ENCODE measurements at regions not wholly inside any gene's neighbourhood (a gene's known extent, or its start where the extent isn't known, plus 50 kb on each side); places are given as distances from the start of the nearest gene placed in this dataset.
A peak's percentile ranks its signal among the peaks of the same experiment; 100 is the strongest.
"Not testable (repeated sequence)": the region's sequence is repeated elsewhere in the genome, so short reads cannot be mapped to it uniquely, and the experiment has no call there.

GRCh38 chr2:82996217-82996616 is 1462.9 kb downstream of the SUCLG1 start:
- H3K9me2 ChIP-seq (replicated peaks; ENCODE audit: insufficient read depth), result no peaks in the 10 kb centered on the region
- no peaks in the 10 kb centered on the region for H3K79me2 ChIP-seq
- no peaks in the 10 kb centered on the region for H3K9me3 ChIP-seq (ENCODE audit: low read depth)
- no peak overlapping the region for H2AFZ ChIP-seq
- H3K27me3 ChIP-seq, result no peaks in the 10 kb centered on the region
- H3K4me3 ChIP-seq, result no peak overlapping the region
- H4K20me1 ChIP-seq (ENCODE audit: insufficient read depth, poor library complexity, severe bottlenecking), result no peaks in the 10 kb centered on the region
- WGBS (ENCODE audit: low lambda C conversion rate, missing lambda C conversion rate), result 79% methylated on average over 3 of the region's 3 CpGs
- no peak overlapping the region for H3K27ac ChIP-seq
- TF ChIP-seq EZH2phosphoT487 (IDR thresholded peaks at IDR 0.05; ENCODE audit: low read depth, severe bottlenecking, unreplicated experiment), result no peak
- TF ChIP-seq, protein P1, sequence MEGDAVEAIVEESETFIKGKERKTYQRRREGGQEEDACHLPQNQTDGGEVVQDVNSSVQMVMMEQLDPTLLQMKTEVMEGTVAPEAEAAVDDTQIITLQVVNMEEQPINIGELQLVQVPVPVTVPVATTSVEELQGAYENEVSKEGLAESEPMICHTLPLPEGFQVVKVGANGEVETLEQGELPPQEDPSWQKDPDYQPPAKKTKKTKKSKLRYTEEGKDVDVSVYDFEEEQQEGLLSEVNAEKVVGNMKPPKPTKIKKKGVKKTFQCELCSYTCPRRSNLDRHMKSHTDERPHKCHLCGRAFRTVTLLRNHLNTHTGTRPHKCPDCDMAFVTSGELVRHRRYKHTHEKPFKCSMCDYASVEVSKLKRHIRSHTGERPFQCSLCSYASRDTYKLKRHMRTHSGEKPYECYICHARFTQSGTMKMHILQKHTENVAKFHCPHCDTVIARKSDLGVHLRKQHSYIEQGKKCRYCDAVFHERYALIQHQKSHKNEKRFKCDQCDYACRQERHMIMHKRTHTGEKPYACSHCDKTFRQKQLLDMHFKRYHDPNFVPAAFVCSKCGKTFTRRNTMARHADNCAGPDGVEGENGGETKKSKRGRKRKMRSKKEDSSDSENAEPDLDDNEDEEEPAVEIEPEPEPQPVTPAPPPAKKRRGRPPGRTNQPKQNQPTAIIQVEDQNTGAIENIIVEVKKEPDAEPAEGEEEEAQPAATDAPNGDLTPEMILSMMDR (IDR thresholded peaks at IDR 0.05; ENCODE audit: poor library complexity), result no peak
- TF ChIP-seq EZH2 (IDR thresholded peaks at IDR 0.05; ENCODE audit: borderline replicate concordance), result no peak
- no peaks in the 10 kb centered on the region for H3K4me1 ChIP-seq (ENCODE audit: insufficient read depth)
- no peak for DNase-seq (ENCODE audit: low spot score)
- no peak overlapping the region for H3K4me2 ChIP-seq
- H3K36me3 ChIP-seq (replicated peaks; ENCODE audit: insufficient read depth, low read depth), result no peaks in the 10 kb centered on the region

- no peak for TF ChIP-seq EZH2 (IDR thresholded peaks at IDR 0.05; ENCODE audit: borderline replicate concordance)
- TF ChIP-seq, protein P1 (IDR thresholded peaks at IDR 0.05; ENCODE audit: poor library complexity), result no peak
- H4K20me1 ChIP-seq (ENCODE audit: insufficient read depth, poor library complexity, severe bottlenecking), result no peaks in the 10 kb centered on the region
- no peaks in the 10 kb centered on the region for H3K27me3 ChIP-seq
- no peak for DNase-seq (ENCODE audit: low spot score)
- H3K9me3 ChIP-seq (ENCODE audit: low read depth), result no peaks in the 10 kb centered on the region
- H3K4me3 ChIP-seq, result no peak overlapping the region
- H3K4me2 ChIP-seq, result no peak overlapping the region
- no peak overlapping the region for H2AFZ ChIP-seq
- WGBS (ENCODE audit: low lambda C conversion rate, missing lambda C conversion rate), result 84% methylated on average over 2 of the region's 2 CpGs
- H3K9me2 ChIP-seq (replicated peaks; ENCODE audit: insufficient read depth), result no peaks in the 10 kb centered on the region
- H3K4me1 ChIP-seq (ENCODE audit: insufficient read depth), result no peaks in the 10 kb centered on the region
- no peak overlapping the region for H3K27ac ChIP-seq
- H3K79me2 ChIP-seq, result no peaks in the 10 kb centered on the region
- no peaks in the 10 kb centered on the region for H3K36me3 ChIP-seq (replicated peaks; ENCODE audit: insufficient read depth, low read depth)
These were observed 1464.9 kb downstream of the SUCLG1 start for GRCh38 chr2:82994151-82994550.

- Histone ChIP-seq H3K27me3 (no peaks in the 10 kb centered on the region), H3K9me3 (ENCODE audit: low read depth) (no peaks in the 10 kb centered on the region), H4K20me1 (ENCODE audit: insufficient read depth, poor library complexity, severe bottlenecking) (no peaks in the 10 kb centered on the region), H3K9me2 (replicated peaks; ENCODE audit: insufficient read depth) (no peaks in the 10 kb centered on the region), H3K36me3 (replicated peaks; ENCODE audit: insufficient read depth, low read depth) (no peaks in the 10 kb centered on the region), H3K27ac (no peak overlapping the region), H3K79me2 (no peaks in the 10 kb centered on the region), H3K4me3 (no peak overlapping the region), H3K4me1 (ENCODE audit: insufficient read depth) (no peaks in the 10 kb centered on the region), H2AFZ (no peak overlapping the region), H3K4me2 (no peak overlapping the region)
- WGBS (ENCODE audit: low lambda C conversion rate, missing lambda C conversion rate), result 30% methylated on average over 2 of the region's 2 CpGs
- TF ChIP-seq EZH2 (IDR thresholded peaks at IDR 0.05; ENCODE audit: borderline replicate concordance) (no peak), EZH2phosphoT487 (IDR thresholded peaks at IDR 0.05; ENCODE audit: low read depth, severe bottlenecking, unreplicated experiment) (peak; percentile 49)
- DNase-seq (ENCODE audit: low spot score), result peak; percentile 12
These were observed 1465.5 kb downstream of the SUCLG1 start for GRCh38 chr2:82993609-82994008.

GRCh38 chr2:82992968-82993367 is 1466.1 kb downstream of the SUCLG1 start:
- no peak overlapping the region for H3K4me2 ChIP-seq

GRCh38 chr2:82987706-82988105 is 1471.4 kb downstream of the SUCLG1 start:
- not testable (repeated sequence) for H3K4me3 ChIP-seq; H4K20me1 ChIP-seq (ENCODE audit: insufficient read depth, poor library complexity, severe bottlenecking); H3K36me3 ChIP-seq (replicated peaks; ENCODE audit: insufficient read depth, low read depth); H3K4me2 ChIP-seq; H2AFZ ChIP-seq; H3K9me2 ChIP-seq (replicated peaks; ENCODE audit: insufficient read depth); H3K4me1 ChIP-seq (ENCODE audit: insufficient read depth); DNase-seq (ENCODE audit: low spot score); H3K27me3 ChIP-seq; H3K27ac ChIP-seq; H3K9me3 ChIP-seq (ENCODE audit: low read depth); H3K79me2 ChIP-seq
- WGBS (ENCODE audit: low lambda C conversion rate, missing lambda C conversion rate), result 89% methylated on average over 6 of the region's 6 CpGs

More at GRCh38 chr2:82992968-82993367, 1466.1 kb downstream of the SUCLG1 start:
- H3K27ac ChIP-seq, result no peak overlapping the region
- H3K9me3 ChIP-seq (ENCODE audit: low read depth), result no peaks in the 10 kb centered on the region
- H3K4me3 ChIP-seq, result no peak overlapping the region
- no peaks in the 10 kb centered on the region for H3K4me1 ChIP-seq (ENCODE audit: insufficient read depth)
- no peak for DNase-seq (ENCODE audit: low spot score)
- no peaks in the 10 kb centered on the region for H3K79me2 ChIP-seq
- H3K36me3 ChIP-seq (replicated peaks; ENCODE audit: insufficient read depth, low read depth), result no peaks in the 10 kb centered on the region
- TF ChIP-seq EZH2phosphoT487 (IDR thresholded peaks at IDR 0.05; ENCODE audit: low read depth, severe bottlenecking, unreplicated experiment) (no peak), EZH2 (IDR thresholded peaks at IDR 0.05; ENCODE audit: borderline replicate concordance) (no peak)
- TF ChIP-seq, protein P1 (IDR thresholded peaks at IDR 0.05; ENCODE audit: poor library complexity), result no peak
- H4K20me1 ChIP-seq (ENCODE audit: insufficient read depth, poor library complexity, severe bottlenecking), result no peaks in the 10 kb centered on the region
- no peaks in the 10 kb centered on the region for H3K9me2 ChIP-seq (replicated peaks; ENCODE audit: insufficient read depth)
- no peak overlapping the region for H2AFZ ChIP-seq
- no peaks in the 10 kb centered on the region for H3K27me3 ChIP-seq
- WGBS (ENCODE audit: low lambda C conversion rate, missing lambda C conversion rate), result 35% methylated on average over 2 of the region's 2 CpGs
